SKM-1 (cell line): ENCODE measurements at regions not wholly inside any gene's neighbourhood (a gene's known extent, or its start where the extent isn't known, plus 50 kb on each side); places are given as distances from the start of the nearest gene placed in this dataset.

ENCODE experiments used
- DNase-seq: peaks from one replicate; lab custom pipeline; 2025; ENCODE audit not compliant: unreplicated experiment; lab: John Stamatoyannopoulos, UW

- no peak for DNase-seq
Measured at GRCh38 chr4:126552321-126552720, 1080.4 kb upstream of the INTU start.

GRCh38 chr4:126553248-126553647 is 1079.5 kb upstream of the INTU start:
- no peak for DNase-seq

DNA sequence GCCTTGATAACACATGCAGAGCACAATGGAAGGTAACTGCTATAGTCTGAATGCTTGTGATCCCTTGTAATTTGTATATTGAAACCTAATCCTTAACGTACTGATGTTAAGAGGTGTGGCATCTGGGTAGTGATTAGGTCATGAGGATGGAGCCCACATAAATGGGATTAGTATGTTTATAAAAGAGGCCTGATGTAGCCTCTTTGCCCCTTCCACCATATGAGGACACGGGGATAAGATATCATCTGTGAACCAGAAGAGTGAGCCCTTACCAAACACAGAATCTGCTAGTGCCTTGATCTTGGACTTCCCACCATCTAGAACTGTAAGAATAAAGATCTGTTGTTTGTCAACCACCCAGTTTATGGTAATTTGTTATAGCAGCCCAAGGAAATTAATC is 1074.2 kb upstream of the INTU start:
- no peak for DNase-seq

DNA sequence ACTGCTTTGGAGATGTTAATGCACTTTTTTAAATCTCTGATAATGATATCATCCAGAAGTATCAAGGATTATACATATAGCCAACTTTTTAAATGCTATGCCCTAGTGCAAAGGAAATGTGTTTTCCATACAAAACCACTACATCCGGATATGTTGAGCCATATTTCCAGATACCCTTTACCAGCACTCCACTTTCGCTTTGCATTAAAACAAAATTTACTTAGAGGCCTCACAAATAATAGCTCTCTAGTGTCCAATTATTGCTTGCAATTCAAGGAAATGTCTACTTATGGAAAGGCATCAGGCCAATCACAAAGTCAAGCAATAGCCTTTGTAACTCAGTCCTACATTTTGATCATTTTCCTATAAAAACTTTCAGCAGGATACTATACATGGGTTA is 1072.8 kb upstream of the INTU start:
- DNase-seq, result no peak

DNA sequence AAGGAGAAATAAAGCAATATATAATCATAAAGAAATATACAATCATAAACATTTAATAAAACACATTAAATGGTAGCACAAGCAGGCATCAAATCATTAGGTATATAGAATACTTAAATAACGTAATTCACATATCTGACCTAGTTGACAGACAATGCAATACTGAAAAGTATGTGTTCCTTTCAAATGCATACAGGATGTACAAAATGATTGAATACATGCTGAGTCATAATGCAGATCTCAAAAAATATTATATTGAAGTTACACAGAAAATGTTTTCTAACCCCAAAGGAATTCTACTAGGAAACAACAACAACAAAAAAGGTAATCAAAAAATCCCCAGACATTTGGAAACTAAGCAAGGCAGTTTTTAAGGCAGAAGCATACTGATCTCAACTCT is 1072.0 kb upstream of the INTU start:
- DNase-seq, result no peak

DNA sequence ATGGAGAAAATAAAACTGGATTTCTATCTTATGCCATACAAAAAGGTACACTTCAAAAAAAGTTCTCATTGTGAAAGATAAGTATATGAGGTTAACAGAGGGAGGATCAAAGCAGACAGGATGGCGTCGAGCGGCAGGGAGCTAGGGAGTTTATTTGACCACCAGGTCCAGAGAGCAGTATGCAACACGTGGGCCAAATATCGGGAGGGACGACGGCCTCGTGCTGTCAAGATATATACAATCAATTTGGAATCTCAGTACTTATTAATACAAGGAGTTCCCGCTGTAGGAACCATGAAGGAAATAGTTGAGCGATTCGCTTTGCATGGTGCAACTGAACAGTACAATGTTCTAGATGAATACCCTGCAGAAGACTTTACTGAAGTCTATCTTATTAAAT is 1069.4 kb upstream of the INTU start:
- DNase-seq, result no peak

DNA sequence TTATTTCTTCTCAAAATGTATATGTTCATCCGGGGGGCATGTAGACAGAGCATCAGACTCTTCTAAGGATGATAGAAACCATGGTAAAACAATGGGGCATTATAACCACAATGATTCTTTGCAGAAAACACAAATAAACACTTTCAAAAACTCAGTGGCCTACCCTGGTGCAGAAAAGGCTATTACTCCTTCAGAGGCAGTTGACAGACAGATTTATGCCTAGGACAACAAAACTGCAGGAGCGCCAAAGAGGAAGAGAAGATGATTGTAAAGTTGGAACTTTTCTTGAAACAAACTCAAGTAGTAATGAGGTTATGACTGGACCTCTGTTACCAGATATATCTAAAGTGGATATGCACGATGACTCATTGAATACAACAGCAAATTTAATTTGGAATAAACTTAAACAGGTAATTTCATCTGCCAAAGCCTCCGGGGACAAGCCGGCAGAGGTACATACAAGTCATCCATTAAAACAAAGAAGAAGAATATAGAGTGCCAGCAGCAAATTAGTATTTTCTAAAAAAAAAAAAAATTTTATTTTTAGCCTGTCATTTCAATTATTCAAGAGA is 1068.4 kb upstream of the INTU start:
- DNase-seq, result no peak

DNA sequence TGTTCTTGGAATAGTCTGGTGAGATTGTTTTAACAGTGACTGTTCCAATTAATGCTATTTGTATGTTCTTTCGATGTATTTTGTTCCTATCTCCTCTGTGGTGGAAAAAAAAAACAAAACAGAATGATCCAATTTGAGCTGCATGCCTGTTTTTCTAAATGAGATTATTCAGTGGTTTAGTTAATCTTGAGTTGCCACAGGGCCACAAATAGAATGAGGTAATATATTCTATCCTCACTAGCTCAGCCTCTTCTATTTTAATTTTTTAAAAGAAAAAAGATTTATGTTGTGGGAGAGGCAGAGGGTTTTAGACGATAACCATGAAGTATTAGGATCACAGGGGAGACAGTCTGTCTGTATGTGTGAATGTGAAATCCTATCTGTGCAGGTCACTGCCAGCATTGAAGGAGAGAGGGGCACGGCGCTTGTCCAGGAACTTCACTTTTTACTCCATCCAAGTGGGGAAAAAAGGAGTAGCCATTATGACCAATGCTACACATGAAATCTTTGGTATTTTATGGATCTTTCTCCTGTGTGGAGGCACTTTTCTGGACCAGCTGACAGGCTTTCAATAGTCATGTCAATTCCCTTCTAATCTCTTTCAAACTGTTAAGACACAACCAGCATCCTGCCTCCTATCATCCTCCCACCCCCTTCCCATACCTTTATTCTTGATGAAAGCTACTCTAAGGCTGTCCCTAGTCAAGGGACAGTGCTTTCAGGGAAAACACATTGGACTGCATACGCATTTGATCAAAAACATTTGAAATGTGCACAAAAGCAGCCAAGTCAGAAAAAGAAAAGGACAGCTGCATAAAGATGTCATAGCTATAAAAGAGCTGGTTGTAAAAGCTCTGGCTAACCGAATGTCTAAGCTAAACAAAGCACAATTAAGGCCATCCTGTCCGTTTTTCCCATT is 1063.8 kb upstream of the INTU start:
- no peak for DNase-seq

DNA sequence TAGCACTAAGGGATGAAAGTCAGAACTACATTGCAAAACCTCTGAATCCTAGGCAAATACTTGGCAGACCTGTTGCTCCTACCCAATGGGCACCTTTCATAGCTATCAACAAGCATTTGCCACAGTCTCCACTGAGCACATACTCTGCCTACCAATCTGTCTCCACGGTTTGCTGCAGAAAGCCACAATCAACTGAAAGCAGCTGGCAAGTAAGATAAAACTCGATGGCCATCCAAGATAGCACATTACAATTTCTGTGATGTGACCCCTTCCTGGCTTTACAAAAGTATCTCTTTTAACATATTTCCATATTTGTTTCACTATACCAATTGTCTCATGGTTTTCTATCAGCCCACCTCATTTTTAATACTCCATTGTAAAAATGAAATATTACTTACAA is 1060.5 kb upstream of the INTU start:
- no peak for DNase-seq

GRCh38 chr4:126582737-126583136 is 1050.0 kb upstream of the INTU start:
- no peak for DNase-seq

- DNase-seq, result peak; percentile 20
Measured at GRCh38 chr4:126583509-126583908, 1049.2 kb upstream of the INTU start.

- DNase-seq, result no peak
Measured at GRCh38 chr4:126591583-126591982, 1041.2 kb upstream of the INTU start.

GRCh38 chr4:126592088-126592487 is 1040.7 kb upstream of the INTU start:
- no peak for DNase-seq

DNA sequence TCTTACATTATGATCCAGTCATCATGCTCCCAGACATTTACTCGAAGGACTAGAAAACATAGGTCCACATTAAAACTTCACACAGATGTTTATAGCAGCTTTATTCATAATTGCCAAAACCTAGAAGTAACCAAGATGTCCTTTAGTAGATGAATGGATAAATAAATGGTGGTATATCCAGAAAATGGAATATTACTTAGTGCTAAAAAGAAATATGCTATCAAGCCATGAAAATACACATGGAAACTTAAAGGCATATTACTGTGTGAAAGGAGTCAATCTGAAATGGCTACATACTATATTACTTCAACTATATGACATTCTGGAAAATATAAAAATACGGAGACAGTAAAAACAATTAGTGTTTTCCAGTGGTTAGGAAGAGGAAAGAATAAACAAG is 1039.1 kb upstream of the INTU start:
- DNase-seq, result no peak

GRCh38 chr4:126595643-126596042 is 1037.1 kb upstream of the INTU start:
- DNase-seq, result no peak

DNA sequence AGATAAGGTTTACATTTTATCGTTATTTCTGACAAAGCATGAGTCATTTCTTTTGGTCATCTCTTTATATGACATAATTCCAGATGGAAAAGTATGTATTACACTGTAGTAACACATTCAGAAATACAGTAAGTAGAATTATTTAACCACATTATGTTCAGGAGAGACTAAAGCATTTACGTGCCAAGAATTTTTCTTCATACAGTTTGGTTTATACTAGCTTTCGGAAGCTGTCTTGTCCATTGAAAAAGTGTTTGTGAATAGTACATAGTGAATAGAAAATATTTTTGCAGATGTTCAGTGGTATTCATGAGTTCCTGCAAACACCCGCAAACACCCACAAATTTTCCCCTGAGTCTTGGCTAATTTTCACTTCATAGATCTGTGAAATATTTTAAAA is 1033.0 kb upstream of the INTU start:
- no peak for DNase-seq

DNA sequence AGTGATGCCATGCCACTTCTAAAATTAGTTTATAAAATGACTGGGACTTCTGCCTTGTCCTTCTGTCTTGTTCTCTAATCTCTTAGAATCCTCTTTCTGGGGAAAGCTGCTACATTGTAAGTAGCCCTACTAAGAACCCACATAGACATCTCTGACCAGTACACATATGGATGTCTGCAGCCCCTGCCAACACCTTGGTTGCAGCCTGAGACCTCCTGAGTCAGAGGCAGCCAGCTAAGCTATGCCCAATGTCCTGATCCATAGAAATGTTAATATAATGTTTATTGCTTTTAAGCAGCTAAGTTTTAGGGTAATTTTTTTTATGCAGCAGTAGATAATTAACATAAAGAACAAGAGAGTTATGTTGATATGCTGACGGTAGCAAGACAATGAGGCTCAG is 1029.5 kb upstream of the INTU start:
- no peak for DNase-seq

DNA sequence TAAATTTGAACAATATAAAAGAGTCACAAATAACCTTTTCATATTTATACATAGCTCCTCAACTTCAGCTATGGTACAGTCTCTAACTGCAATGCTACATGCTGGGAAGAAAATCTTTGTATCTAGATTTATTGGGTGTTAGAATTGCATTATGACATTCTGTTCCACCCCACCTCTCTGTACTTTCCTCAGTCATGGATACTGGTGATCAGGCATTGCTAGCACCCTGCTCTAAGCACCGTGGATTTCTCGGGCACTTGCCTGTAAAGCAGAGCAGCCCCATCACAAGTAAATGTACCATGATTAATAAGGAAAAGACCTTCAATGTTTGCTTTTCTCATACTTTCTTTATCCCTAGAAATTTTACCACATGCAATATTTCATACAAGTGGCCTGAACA is 1028.9 kb upstream of the INTU start:
- no peak for DNase-seq

DNA sequence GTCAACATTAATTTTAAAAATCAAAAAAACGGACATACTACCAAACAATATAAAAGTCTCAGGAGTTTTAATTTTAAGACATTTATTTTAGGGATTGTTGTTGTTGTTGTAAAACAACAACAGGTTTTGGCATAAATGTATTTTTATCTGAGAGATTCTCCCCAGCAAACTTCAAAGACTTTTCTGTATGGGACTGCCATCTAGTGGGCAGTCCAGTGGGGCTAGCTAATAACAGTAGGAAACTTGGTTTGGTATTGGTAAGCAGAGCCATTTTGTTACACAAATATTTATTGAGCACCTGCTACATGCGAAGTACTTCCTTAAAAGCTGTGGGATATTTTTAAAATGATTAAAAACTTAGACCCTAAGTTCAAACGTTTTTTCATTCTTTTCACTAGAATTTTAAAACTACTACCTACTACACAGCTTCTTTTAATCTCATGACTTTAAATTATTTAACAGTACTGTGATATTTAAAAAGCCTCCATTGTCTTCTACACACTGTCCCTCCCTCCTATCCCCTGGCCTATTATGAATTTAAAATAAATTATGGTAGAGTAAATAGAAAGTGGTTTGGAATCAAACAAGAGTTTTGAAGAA is 1028.4 kb upstream of the INTU start:
- peak; percentile 30 for DNase-seq

GRCh38 chr4:126610933-126611332 is 1021.8 kb upstream of the INTU start:
- DNase-seq, result no peak

GRCh38 chr4:126611900-126612299 is 1020.9 kb upstream of the INTU start:
- no peak for DNase-seq

- DNase-seq, result no peak
Measured at GRCh38 chr4:126614356-126614855, 1018.4 kb upstream of the INTU start.
